Breast epithelium (tissue), 3 donors: ENCODE measurements at regions not wholly inside any gene's neighbourhood (a gene's known extent, or its start where the extent isn't known, plus 50 kb on each side); places are given as distances from the start of the nearest gene placed in this dataset.

Experiments
- POLR2A ChIP-seq: fragments of 450-650 bp; IDR thresholded peaks from one replicate; pipeline ENCODE4 v1.6.1; 2016; ENCODE audit warnings: antibody characterized with exemption, mild to moderate bottlenecking, moderate library complexity
- POLR2AphosphoS5 ChIP-seq, 3 donors: sonication (generic); formaldehyde crosslinking; IDR thresholded peaks; one replicate each; pipeline ENCODE4 v1.6.1; 2017; ENCODE audit warnings: antibody characterized with exemption in 3 of 3

GRCh38 chr4:84051639-84052038 is 447.5 kb downstream of the NKX6-1 start:
- no peak for TF ChIP-seq POLR2A
- TF ChIP-seq POLR2AphosphoS5 (IDR thresholded peaks at IDR 0.05), result no peak
